H1 (cell line): ENCODE measurements at regions not wholly inside any gene's neighbourhood (a gene's known extent, or its start where the extent isn't known, plus 50 kb on each side); places are given as distances from the start of the nearest gene placed in this dataset.

Experiments
- CTCF ChIA-PET: fragments of 300-600 bp; sonication (Branson Sonifier 250); formaldehyde crosslinking; loops from one replicate; lab custom pipeline; 2021; ENCODE audit not compliant: partially characterized antibody; lab: Charles Lee
- POLR2A ChIA-PET: fragments of 300-600 bp; sonication (Branson Sonifier 250); formaldehyde crosslinking; loops from one replicate; lab custom pipeline; 2021; ENCODE audit warnings: inconsistent platforms; ENCODE audit not compliant: partially characterized antibody; lab: Charles Lee
- DNase-seq, 2 experiments: peaks; one replicate each; pipeline versions ENCODE4 v3.0.0 to v3.0.0-alpha.2; 2010 to 2022; ENCODE audit warnings: low spot score in 2 of 2, low read depth in 1 of 2, mixed read lengths in 1 of 2
- FAIRE-seq: peaks from 2 replicates; lab custom pipeline; 2011; peaks lifted over from hg19 to GRCh38; lab: Jason Lieb, UNC
- H2AFZ ChIP-seq: 2 replicates; pipeline ENCODE4 v1.8.1; 2012; ENCODE audit warnings: low read length, inconsistent platforms
- H2AK5ac ChIP-seq: 2 replicates; pipeline ENCODE4 v1.6.1; 2013; ENCODE audit warnings: low read depth, low read length
- H2BK120ac ChIP-seq: replicated peaks from 2 replicates; pipeline ENCODE3; 2013; ENCODE audit warnings: low read depth, low read length, inconsistent platforms
- H2BK12ac ChIP-seq: 2 replicates; pipeline ENCODE4 v1.6.1; 2013; ENCODE audit warnings: low read depth, low read length
- H2BK15ac ChIP-seq: 2 replicates; pipeline ENCODE4 v1.6.1; 2013; ENCODE audit warnings: low read length
- H2BK20ac ChIP-seq: 2 replicates; pipeline ENCODE4 v1.6.1; 2013; ENCODE audit warnings: low read length
- H2BK5ac ChIP-seq: 2 replicates; pipeline ENCODE4 v1.6.1; 2013; ENCODE audit warnings: low read depth, low read length
- H3K14ac ChIP-seq: 2 replicates; pipeline ENCODE4 v1.6.1; 2013; ENCODE audit warnings: inconsistent platforms; ENCODE audit not compliant: insufficient read length
- H3K18ac ChIP-seq: 2 replicates; pipeline ENCODE4 v1.6.1; 2013; ENCODE audit warnings: low read length; ENCODE audit errors: extremely low read depth
- H3K23ac ChIP-seq: 2 replicates; pipeline ENCODE4 v1.6.1; 2013; ENCODE audit warnings: inconsistent platforms; ENCODE audit not compliant: insufficient read length
- H3K23me2 ChIP-seq: 2 replicates; pipeline ENCODE4 v1.6.1; 2013; ENCODE audit warnings: low read depth, low read length
- H3K27ac ChIP-seq: 2 replicates; pipeline ENCODE4 v1.6.1; 2011; ENCODE audit warnings: low read depth, low read length, inconsistent platforms
- H3K27me3 ChIP-seq, 4 experiments: replicated peaks in 1 of 4; 1 replicate in 1 of 4; 2 replicates in 3 of 4; pipeline versions ENCODE4 v1.6.1 to v1.8.1; 2011 to 2013; ENCODE audit warnings: low read length in 3 of 4, mild to moderate bottlenecking in 3 of 4, inconsistent platforms in 2 of 4, mixed read lengths in 2 of 4, moderate library complexity in 1 of 4; ENCODE audit not compliant: control insufficient read depth in 3 of 4, insufficient read depth in 3 of 4; ENCODE audit errors: extremely low read depth in 1 of 4
- H3K36me3 ChIP-seq, 4 experiments: 2 replicates each; pipeline versions ENCODE4 v1.6.1 to v1.8.1; 2011 to 2013; ENCODE audit warnings: mild to moderate bottlenecking in 4 of 4, low read length in 3 of 4, moderate library complexity in 2 of 4, control low read depth in 1 of 4, inconsistent platforms in 1 of 4; ENCODE audit not compliant: insufficient read depth in 4 of 4, control insufficient read depth in 2 of 4
- H3K4ac ChIP-seq: replicated peaks from 2 replicates; pipeline ENCODE3; 2013; ENCODE audit warnings: low read length, low read depth, mixed read lengths, inconsistent platforms; ENCODE audit not compliant: insufficient read length
- H3K4me1 ChIP-seq, 4 experiments: replicated peaks in 1 of 4; 1 replicate in 1 of 4; 2 replicates in 3 of 4; pipeline versions ENCODE4 v1.6.1 to v1.8.1; 2011 to 2013; ENCODE audit warnings: low read length in 3 of 4, inconsistent platforms in 2 of 4, mixed read lengths in 1 of 4; ENCODE audit not compliant: insufficient read depth in 4 of 4, control insufficient read depth in 3 of 4
- H3K4me2 ChIP-seq, 2 experiments: 2 replicates each; pipeline versions ENCODE4 v1.6.1 to v1.8.1; 2011 to 2013; ENCODE audit warnings: low read depth in 2 of 2, low read length in 2 of 2, control low read depth in 1 of 2, inconsistent platforms in 1 of 2, mild to moderate bottlenecking in 1 of 2; ENCODE audit not compliant: insufficient read depth in 1 of 2
- H3K4me3 ChIP-seq, 4 experiments: fragments of 200-600, 300-600 bp in 1 of 4; sonication (generic), shearing (Covaris generic), sonication (Bioruptor Twin) in 1 of 4; 2 replicates each; pipeline versions ENCODE4 v1.5.1 to v1.8.1; 2011 to 2016; ENCODE audit warnings: low read length in 4 of 4, low read depth in 3 of 4, control low read depth in 2 of 4, inconsistent platforms in 2 of 4, mild to moderate bottlenecking in 2 of 4, mixed read lengths in 1 of 4, moderate library complexity in 1 of 4; ENCODE audit not compliant: insufficient read depth in 2 of 4; ENCODE audit errors: extremely low read depth in 1 of 4
- H3K56ac ChIP-seq: replicated peaks from 2 replicates; pipeline ENCODE3; 2013; ENCODE audit warnings: low read depth, mild to moderate bottlenecking, mixed read lengths, low read length, inconsistent platforms; ENCODE audit not compliant: insufficient read length
- H3K79me1 ChIP-seq: 2 replicates; pipeline ENCODE4 v1.6.1; 2013; ENCODE audit warnings: low read depth, low read length, control low read depth
- H3K79me2 ChIP-seq, 2 experiments: 2 replicates each; pipeline versions ENCODE4 v1.6.1 to v1.8.1; 2012 to 2013; ENCODE audit warnings: low read length in 2 of 2, mild to moderate bottlenecking in 2 of 2, inconsistent platforms in 1 of 2; ENCODE audit not compliant: insufficient read depth in 2 of 2, control insufficient read depth in 1 of 2
- H3K9ac ChIP-seq, 4 experiments: replicated peaks in 1 of 4; 1 replicate in 1 of 4; 2 replicates in 3 of 4; pipeline versions ENCODE4 v1.6.1 to v1.8.1; 2011 to 2013; ENCODE audit warnings: low read depth in 3 of 4, low read length in 3 of 4, control low read depth in 2 of 4, mild to moderate bottlenecking in 2 of 4, moderate library complexity in 2 of 4, inconsistent platforms in 1 of 4; ENCODE audit errors: extremely low read depth in 1 of 4
- H3K9me3 ChIP-seq, 2 experiments: 2 replicates each; pipeline versions ENCODE4 v1.6.1 to v1.8.1; 2012 to 2013; ENCODE audit warnings: mild to moderate bottlenecking in 2 of 2, moderate library complexity in 2 of 2, control low read depth in 1 of 2, inconsistent platforms in 1 of 2, low read depth in 1 of 2, low read length in 1 of 2, mixed read lengths in 1 of 2; ENCODE audit not compliant: insufficient read depth in 2 of 2
- H4K20me1 ChIP-seq, 2 experiments: replicated peaks in 1 of 2; 2 replicates each; pipeline versions ENCODE3 to v1.8.1; 2011 to 2013; ENCODE audit warnings: inconsistent platforms in 2 of 2, low read length in 2 of 2, mild to moderate bottlenecking in 1 of 2; ENCODE audit not compliant: insufficient read depth in 2 of 2, control insufficient read depth in 1 of 2
- H4K5ac ChIP-seq: 2 replicates; pipeline ENCODE4 v1.6.1; 2013; ENCODE audit warnings: low read length, low read depth, mixed read lengths, inconsistent platforms; ENCODE audit not compliant: insufficient read length
- H4K8ac ChIP-seq: 2 replicates; pipeline ENCODE4 v1.8.0; 2013; ENCODE audit warnings: mild to moderate bottlenecking, moderate library complexity, low read length, inconsistent platforms; ENCODE audit not compliant: insufficient read depth; ENCODE audit errors: extremely low read depth
- H4K91ac ChIP-seq: replicated peaks from 2 replicates; pipeline ENCODE3; 2013; ENCODE audit warnings: low read length, mixed read lengths, inconsistent platforms; ENCODE audit not compliant: insufficient read length
- BRCA1 ChIP-seq: IDR thresholded peaks from 2 replicates; pipeline ENCODE4 v1.6.1; 2012; ENCODE audit warnings: low read depth, low read length, improper control_type of control experiment
- TEAD4 ChIP-seq: IDR thresholded peaks from 2 replicates; pipeline ENCODE4 v1.6.1; 2012; ENCODE audit warnings: low read depth, low read length, inconsistent platforms, mixed read lengths
- WGBS, 2 experiments: shearing (Covaris generic) in 1 of 2; methylation state at CpG; one replicate each; pipeline versions ENCODE4 v1.1.6 to v1.1.7; 2013 to 2015; ENCODE audit warnings: low lambda C conversion rate in 2 of 2, mixed read lengths in 2 of 2, inconsistent platforms in 1 of 2, low coverage in 1 of 2, missing lambda C conversion rate in 1 of 2; ENCODE audit not compliant: insufficient replicate concordance in 2 of 2, insufficient coverage in 1 of 2, insufficient read length in 1 of 2; ENCODE audit errors: extremely low coverage in 1 of 2, missing lambda C conversion rate in 1 of 2; 5-methylcytosine and 5-hydroxymethylcytosine counted together

- H3K27me3 ChIP-seq: peaks cover 0 to 13% (median 5%) of the 10 kb centered on the region in 4 experiments; a peak in 4 of 7 replicates
- peaks cover 0 to 2% of the 10 kb centered on the region in 2 experiments; a peak in 1 of 4 replicates for H3K9me3 ChIP-seq
- no peak overlapping the region for H2BK5ac ChIP-seq
- POLR2A ChIA-PET: no interaction called here
- no peak overlapping the region for H3K9ac ChIP-seq
- H2BK20ac ChIP-seq: no peak overlapping the region
- no peak overlapping the region for H2AFZ ChIP-seq
- H3K23me2 ChIP-seq: no peaks in the 10 kb centered on the region; the same call in 1 of the 2 replicates
- H3K4ac ChIP-seq: no peak overlapping the region
- peaks cover 0 to 4% (median 2%) of the 10 kb centered on the region in 4 experiments; a peak in 4 of 7 replicates for H3K4me1 ChIP-seq
- no peak overlapping the region for H2BK120ac ChIP-seq
- no peaks in the 10 kb centered on the region for H3K79me2 ChIP-seq
- peak overlapping the region in 1 of 4 experiments; percentile 11; a peak in 1 of 8 replicates for H3K4me3 ChIP-seq
- no peak overlapping the region for H3K14ac ChIP-seq
- no peak for FAIRE-seq
- no peaks in the 10 kb centered on the region for H4K20me1 ChIP-seq
- H4K8ac ChIP-seq: no peak overlapping the region
- no peak overlapping the region for H4K5ac ChIP-seq
- H3K36me3 ChIP-seq: no peaks in the 10 kb centered on the region
- peak overlapping the region; percentile 12 for H3K56ac ChIP-seq
- H3K79me1 ChIP-seq: no peaks in the 10 kb centered on the region
- no peak overlapping the region for H3K4me2 ChIP-seq
- no peak overlapping the region for H3K23ac ChIP-seq
- H3K18ac ChIP-seq: no peak overlapping the region
- whole genome bisulfite sequencing, 2 experiments: 47% methylated on average over 4 of the region's 4 CpGs; no CpG with 5 or more reads in 1 of the 2 experiments
- H2BK12ac ChIP-seq: no peak overlapping the region
- DNase-seq: no peak
- no peak overlapping the region for H2BK15ac ChIP-seq
- TF ChIP-seq BRCA1 (no peak), TEAD4 (no peak)
- TF ChIP-seq, all 59 proteins: peak for 0
- H2AK5ac ChIP-seq: no peak overlapping the region
- H4K91ac ChIP-seq: no peak overlapping the region
- CTCF ChIA-PET: interaction anchor here (1.1 kb wide), 1 partner anchor 12 kb away, joined by 3 read pairs; no protein-coding TSS in a partner anchor
- no peak overlapping the region for H3K27ac ChIP-seq
These were observed 299.8 kb upstream of the SLC30A5 start for GRCh38 chr5:68793993-68794392.
